GM21737 (cell line): ENCODE measurements at regions not wholly inside any gene's neighbourhood (a gene's known extent, or its start where the extent isn't known, plus 50 kb on each side); places are given as distances from the start of the nearest gene placed in this dataset.

Experiments
- ATAC-seq: cut with Tn5 transposase; IDR thresholded peaks from one replicate; pipeline ENCODE4 v1.9.1; 2021; ENCODE audit warnings: mild to moderate bottlenecking, moderate library complexity; ENCODE audit not compliant: unreplicated experiment

DNA sequence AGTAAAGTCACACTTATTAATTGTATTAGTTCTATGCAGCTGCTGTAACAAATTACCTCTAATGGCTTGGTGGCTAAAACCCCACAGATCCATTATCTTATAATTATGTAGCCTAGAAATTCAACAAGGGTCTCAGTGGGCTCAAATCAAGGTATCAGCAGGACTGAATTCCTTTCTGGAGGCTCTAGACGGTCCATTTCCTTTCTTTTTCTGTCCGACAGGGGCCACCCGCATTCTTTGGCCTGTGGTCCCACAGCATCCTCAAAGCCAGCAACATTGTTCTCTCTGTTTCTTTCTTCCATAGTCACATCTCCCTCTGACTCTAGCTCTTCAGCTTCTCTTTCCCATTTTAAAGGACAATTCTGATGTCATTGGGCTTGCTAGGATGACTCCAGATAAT, 276.3 kb upstream of the ZNF717 start:
- ATAC-seq = no peak

DNA sequence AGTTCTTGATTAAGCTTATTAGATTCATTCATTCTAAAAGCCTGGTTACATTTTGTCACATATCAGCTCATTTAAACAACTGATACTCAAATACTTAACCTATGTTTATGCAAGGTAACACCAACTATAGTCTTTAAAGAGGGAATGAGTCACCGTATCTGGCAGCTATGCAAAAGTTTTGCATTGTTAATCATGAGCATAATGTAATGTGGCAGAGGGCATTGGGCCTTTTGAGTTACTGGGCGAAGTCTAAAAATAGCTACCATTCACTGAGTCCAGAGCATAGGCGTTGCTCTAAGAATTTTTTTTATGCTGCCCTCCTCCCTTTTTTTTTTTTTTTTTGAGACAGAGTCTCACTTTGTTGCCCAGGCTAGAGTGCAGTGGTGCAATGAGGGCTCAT, 277.7 kb upstream of the ZNF717 start:
- ATAC-seq = no peak

DNA sequence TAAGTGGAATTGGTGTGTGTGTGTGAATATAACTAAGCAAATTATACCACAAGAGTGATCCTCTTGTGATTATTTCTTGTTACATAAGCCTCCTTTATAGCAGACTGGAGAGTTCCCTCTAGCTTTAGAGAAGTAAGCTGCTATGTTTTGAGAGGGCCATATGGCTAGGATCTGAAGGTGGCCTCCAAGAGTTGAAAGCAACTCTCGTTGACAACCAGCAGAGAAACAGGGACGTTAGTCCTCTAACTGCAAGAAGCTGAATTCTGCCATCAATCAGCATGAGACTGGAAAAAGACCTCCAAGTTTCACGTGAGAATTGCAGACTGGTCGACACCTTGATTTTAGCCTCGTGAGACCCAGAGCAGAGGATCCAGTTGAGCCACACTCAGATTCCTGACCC, 278.5 kb upstream of the ZNF717 start:
- no peak for ATAC-seq

DNA sequence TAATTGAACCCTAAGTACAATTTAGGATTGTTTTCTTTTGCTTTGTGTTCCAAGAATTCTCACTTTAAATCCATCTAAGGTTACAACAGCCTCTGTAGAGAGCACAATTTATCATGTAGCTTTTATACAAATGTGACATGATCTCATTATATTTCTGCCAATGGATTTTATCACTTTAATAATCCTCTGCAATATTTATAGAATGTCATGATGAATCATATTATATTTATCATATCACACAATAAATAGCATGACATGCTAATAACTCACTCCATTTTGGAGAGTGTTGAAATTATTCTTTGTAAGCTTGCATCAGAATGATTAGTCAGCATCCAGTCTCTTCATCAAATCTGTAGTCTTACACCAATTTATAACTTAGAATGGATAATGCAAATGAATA, 280.6 kb upstream of the ZNF717 start:
- ATAC-seq = no peak

DNA sequence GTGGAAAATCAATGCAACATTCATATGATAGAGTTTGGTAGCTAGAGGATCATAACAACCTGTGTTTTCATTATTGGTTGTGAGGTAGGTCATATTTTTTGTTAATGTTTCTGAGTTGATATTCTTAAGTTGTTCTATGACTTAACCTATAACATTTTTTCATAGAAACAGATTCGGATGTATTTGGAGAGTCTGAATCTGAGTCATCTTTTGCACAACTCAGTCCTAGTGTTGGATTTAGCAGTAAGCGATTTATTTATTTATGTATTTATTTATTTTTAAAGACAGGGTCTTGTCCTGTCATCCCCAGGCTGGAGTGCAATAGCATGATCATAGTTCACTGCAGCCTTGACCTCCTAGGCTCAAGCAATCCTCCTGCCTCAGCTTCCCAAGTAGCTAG, 292.8 kb upstream of the ZNF717 start:
- ATAC-seq = no peak

DNA sequence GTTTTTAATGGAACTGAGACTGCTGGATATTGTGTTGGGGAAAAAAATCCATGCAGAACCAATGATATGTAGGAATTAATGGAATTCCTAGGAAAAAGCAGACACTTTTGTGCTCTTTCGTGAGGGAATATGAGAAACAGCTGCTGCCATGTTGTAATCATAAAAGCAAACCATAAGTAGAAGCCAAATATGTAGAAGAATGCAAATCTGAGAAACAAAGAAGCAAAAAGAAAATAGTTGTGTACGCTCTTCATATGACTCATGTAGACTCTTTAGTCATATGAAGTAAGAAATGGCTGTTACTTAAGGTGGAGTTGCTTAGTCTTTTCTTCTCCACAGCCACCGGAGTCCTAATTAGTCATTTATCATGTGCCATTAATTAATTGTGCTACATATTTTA, 298.6 kb upstream of the ZNF717 start:
- no peak for ATAC-seq

DNA sequence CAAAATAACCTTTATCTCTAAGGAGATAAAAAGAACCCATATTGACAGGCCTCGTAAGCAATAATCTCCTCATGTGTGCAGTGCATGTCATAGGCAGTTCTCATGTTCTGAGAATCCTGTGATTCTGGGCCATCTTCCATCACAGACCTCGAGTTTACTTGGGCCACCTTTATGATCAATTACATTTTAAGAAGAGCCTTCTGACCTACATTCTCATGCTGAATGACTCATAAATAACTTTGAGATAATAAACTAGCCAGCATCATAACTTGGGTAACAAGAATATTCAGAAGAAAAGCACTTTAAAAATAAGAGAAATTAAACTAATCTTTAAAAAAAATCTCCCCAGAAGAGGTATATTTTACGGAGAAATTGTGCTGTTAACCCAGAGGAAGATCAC, 310.7 kb upstream of the ZNF717 start:
- ATAC-seq = no peak

DNA sequence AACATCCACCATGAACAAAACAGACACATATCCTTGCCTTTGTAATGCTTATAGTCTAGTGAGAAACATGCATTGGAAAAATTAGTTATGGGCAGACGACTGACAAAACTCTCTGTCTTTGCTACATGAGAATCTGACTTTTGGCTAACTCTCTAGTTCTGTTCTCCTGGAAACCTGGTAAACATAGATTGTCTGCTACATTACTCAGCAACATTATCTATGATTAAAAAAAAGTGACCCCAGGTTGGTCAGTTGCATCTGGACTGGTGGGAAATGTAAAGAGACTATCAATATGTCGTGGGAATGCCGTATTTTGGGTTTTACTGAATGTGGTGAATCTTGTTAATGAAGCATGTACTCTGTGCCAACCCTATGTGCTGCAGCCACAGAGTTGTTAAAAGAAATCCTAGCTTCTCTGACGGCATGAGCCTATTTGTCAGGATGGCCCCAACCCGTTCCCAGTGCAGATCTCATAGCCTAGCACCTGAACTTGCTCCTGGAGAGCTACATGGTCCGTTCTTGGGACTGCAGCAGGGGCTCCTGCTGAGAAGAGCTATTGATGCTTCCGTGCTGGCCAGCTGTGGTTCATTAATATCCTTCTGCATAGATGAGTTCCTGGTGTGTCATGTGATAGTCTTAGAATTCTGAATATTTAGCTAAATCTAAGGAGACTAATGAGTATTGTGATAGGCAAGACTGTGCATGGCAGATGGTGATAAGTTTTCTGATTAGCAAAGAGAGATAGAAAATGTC, 311.7 kb upstream of the ZNF717 start:
- no peak for ATAC-seq

DNA sequence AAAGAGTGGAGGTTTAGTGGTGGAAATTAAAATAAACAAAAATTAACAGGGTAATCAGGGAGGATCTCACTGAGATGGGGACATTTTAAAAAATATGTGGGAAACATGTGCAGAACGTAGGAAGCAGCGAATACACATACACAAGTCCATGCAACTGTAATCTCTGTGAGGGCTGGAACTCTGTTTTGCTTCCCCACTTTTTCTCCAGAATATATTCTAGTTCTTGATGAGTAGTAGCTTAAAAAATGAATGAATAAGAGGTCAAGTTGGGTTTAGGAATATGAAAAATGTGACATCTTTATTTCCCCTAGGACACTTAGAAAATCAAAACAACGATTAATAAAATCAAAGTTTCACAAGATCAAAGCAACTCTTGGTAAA, 312.2 kb upstream of the ZNF717 start:
- no peak for ATAC-seq

DNA sequence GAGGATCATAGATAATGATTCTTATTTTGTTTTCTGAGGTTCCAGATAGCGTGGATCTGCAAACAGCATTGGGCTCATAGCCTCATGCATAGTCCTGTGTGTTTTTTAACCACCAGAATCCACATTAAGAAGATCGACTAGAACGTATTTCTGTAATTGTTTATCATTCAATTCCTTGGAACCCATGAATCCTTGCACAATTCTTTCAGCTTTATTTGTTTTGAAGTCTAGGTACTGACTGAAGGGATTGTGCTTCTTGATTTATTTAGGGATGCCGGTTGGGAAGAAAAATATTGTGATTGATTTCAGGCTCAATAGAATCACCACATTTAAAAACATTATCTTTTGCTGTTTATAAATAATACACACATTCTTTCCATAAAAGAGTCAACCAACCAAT, 314.6 kb upstream of the ZNF717 start:
- ATAC-seq = no peak

DNA sequence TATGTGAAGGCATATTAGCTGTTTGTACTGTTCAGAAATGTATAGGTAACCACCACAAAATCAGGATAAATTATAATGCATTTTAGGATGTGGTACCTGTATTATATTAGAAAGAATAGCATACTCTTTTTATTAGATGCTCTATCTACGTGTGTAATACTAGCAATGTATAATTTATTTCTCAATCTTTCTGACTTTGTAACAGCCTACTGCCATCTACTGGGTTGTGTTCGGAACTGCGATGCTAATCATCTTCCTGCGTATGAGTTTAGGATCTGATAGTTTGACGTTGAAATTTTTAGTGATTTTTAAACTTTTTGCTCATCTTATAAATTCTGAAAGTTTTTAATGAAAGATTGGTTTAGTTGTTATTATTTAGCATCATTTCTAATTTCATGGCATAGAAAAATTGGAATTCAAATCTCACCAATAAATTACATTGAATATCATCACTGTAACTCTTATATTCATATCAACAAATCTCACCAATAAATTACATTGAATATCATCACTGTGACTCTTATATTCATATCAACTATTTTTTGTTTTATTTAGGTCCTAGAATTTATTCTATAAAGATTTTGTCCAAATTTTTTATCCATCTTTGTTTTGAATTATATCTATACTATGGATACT, 322.7 kb upstream of the ZNF717 start:
- no peak for ATAC-seq

DNA sequence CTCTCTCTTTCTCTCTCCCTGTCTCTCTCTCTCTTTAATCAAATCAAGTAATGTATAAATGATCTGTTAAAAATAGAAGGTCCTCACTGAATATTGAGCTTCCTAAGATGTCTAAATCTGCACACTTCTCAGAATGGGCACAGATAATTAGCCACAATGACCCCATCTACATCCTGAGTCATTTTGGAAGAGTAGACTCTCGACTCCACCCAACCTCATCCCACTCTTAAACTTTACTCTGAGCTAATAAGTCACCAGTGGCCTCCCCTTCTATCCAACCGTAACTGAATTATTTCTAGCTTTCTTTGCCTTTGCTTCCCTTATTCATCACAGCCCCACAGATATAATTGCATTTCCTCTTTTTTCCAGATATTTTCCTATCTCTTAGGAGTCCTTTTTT, 326.5 kb upstream of the ZNF717 start:
- ATAC-seq = no peak

DNA sequence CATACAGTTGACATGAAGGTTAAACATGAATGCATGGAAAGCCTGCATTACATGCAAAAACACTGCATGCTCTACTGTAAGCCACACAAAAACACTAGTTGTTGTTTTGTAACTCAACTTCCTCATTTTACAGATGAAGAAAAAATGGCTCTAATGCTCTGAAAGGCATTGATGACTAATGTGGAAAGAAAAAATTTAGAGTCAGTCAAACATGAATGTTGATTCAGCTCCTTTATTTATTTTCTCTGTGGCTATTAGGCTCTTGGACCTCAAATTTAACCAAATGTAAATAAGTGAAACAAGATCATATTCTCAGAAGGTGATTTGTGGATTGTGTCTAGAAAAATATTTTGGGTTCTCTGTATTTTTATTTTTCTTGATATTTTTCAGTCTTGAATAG, 336.7 kb upstream of the ZNF717 start:
- no peak for ATAC-seq

DNA sequence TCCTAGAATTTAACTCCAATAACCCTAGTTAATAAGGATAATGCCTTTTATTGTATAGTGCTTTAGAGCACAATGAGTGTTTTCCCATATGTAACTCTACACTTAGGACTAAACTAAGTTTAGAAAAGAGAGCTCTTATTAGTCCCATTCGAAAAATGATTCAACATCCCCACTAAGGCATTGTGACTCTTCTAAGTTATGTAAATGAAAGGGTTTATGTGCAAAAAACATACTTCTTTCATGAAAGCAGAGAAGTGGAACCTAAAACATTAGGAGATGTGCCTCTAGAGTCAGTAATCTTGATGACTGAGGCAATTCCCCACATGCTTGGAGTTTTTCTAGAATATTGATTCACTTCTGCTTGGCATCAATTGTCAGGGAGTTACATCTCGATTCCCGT, 344.1 kb upstream of the ZNF717 start:
- ATAC-seq = no peak

DNA sequence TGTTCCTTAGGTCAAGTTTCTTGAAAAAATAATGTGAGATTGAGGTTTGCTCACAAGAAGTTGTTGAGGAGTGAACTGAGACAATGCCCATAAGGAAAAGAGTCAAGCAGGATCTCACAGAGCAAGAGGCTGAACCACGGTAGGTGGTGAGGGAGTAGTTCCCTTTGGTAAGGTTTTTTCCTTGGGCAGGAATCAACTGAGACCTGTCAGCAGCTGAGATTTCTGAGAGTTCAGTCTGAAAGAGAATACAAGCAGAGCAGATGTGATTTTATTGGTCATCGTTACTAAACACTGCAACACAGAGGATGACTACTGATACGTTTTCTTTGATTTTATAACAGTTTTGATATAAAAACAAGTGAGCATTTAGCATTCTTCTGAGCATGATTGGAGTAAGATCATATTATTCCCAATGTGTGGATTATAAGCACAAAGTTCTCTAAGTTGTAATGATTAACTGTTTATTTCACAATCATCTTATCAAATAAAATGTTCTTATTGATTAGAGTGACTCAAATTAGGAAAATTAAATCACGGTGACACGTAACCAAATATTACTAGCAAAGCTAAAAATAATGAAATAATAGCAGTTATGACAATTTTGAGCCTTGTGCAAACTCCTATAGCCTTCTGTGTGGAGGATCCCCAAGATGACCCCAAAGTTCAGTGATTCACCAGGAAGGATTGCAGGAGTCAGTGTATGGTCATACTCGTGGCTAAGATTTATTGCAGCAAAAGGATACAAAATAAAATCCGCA, 346.2 kb upstream of the ZNF717 start:
- no peak for ATAC-seq

DNA sequence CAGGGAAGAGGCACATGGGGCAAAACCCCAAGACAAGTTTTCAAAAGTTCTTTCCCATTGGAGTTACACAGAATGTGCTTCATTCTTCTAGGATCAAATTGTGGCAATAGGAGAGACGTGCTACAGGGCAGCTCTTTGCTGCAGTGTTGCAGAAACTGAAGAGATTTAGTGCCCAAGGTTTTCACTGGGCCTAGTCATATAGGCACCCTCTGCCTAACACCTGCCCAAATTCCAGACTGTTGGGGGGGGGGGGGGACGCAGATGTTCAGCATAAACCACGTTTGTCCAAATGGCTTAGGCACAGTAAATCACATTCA, 346.8 kb upstream of the ZNF717 start:
- no peak for ATAC-seq

DNA sequence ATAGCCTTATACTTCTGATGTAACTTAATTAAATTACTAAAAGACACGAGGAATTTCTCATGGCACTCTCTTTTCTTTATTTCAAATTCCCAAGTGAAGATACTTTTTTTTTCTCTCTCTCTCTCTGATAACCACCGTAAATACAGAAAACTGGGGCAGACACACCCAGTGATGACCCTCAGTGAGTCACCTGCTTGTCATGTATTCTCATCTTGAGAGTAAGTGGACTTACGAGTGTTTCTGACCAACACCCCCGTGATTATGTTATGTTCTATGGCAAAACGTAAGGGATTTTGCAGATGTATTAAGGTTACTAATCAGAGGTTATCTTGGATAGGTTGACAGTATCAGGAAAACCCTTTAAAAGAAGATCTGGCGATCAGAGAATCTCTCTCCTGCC, 348.8 kb upstream of the ZNF717 start:
- no peak for ATAC-seq

DNA sequence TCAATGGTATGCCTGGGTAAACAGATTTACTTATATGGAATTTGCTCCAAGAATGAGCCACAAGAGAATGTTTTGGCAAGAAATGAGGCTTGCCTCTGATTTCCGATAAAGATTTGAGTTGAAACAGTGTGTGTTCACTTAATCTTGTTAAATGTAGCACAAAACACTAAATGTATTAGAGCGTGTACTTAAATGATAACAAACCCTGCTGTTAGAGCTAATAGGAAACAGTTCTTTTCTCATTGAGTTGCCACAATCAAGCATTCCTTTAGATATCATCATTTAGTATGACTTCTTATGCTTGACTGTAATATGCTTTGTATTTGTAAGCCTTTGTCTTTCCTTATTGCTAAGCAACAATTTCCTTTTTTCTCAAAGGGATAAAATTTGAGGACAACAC, 353.6 kb upstream of the ZNF717 start:
- no peak for ATAC-seq

DNA sequence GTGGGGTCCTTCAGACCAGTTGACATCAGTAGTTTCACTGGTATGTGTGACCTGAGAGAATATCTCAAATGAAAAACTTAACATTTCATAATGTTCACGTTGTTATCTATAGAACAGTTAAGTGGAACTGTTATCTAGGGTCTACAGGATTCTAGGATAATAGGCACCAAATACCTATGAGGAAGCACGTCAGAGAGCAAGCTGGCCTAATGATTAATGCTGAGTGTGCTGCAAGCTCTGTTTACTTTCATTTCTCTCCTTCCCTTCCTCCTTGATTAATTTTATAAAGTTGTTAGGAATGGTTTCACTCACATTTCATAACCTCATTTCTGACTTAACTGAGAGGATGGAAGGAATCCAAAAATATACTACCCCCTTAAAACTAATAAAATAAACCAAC, 362.5 kb upstream of the ZNF717 start:
- no peak for ATAC-seq

DNA sequence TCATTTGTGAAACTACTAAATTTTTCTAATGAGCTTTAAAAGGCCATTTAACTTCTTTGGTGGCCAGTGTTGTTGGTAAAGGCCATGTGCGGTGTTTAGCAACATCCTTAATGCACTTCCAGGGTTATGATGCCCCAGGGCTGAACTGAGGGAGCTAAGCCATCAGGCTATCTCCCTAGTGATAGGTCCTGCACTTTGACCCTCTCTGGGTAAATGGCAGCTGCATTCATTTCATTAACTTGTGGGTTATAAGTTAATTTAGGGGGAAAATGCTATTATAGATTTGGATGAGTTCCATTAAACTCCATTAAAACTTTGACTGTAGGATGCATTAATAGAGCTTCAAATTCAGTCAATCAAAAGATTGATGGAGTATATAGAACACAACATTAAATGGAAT, 366.7 kb upstream of the ZNF717 start:
- ATAC-seq = no peak

DNA sequence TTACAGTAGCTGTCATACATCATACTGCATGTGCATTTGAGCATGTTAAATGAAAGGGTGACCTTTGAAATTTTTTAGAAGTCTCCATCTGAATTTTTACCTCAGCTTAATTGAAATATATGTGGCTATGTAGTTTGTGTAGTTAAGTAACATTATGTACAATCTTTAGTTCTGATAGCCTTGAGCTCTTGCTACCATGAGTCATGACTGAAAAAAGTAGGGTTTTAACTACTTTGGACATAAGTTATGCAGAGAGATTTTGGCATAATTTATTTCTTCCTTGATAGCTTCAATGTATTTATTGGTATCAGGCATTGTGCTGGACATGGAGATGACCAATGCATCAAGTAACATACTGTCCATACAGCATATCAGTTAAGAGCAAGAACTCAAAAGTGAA, 376.5 kb upstream of the ZNF717 start:
- no peak for ATAC-seq

DNA sequence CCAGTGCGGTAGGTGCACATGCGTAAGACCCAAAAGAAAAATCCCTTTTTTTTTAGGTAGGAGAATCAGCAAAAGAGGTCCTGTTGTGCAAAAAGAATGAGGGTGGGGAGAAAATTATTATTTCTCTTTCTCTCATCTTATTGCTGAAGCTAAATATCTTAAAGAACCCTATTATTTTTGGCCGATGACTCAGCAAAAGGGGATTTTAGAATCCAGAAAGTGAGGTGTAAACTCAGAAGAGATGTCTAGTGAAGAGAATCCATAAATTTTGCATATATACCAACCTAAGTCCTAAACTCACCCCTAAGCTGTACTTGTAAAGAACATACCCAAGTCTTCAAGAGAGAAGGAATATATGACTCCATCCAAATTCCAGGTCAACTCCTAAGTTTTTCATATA, 386.3 kb upstream of the ZNF717 start:
- ATAC-seq = no peak
